ENCODE measurements at regions not wholly inside any gene's neighbourhood (a gene's known extent, or its start where the extent isn't known, plus 50 kb on each side); places are given as distances from the start of the nearest gene placed in this dataset.

- no peak for TF ChIP-seq POLR2AphosphoS5 (IDR thresholded peaks at IDR 0.05)
- TF ChIP-seq CTCF (IDR thresholded peaks at IDR 0.05; ENCODE audit: poor library complexity, severe bottlenecking) = no peak
- no peak for TF ChIP-seq EZH2 (IDR thresholded peaks at IDR 0.05; ENCODE audit: borderline replicate concordance, insufficient read depth, low read length, poor library complexity, severe bottlenecking)
- no peak for TF ChIP-seq MXI1 (conservative IDR thresholded peaks at IDR 0.05; ENCODE audit: poor library complexity, severe bottlenecking)
- TF ChIP-seq REST (IDR thresholded peaks at IDR 0.05; ENCODE audit: borderline replicate concordance) = no peak
- no peak for TF ChIP-seq TAF1 (IDR thresholded peaks at IDR 0.05; ENCODE audit: low read depth)
Observed at GRCh38 chr2:6186332-6187151, 494.4 kb downstream of the SOX11 start.

Data from neural cell (in vitro differentiated cells).